CD4-positive, alpha-beta T cell treated with Interleukin-4 for 4 hours (primary cell): ENCODE measurements at regions not wholly inside any gene's neighbourhood (a gene's known extent, or its start where the extent isn't known, plus 50 kb on each side); places are given as distances from the start of the nearest gene placed in this dataset.

Experiments
- DNase-seq: peaks from one replicate; pipeline ENCODE4 v3.0.0-alpha.2; 2020

DNA sequence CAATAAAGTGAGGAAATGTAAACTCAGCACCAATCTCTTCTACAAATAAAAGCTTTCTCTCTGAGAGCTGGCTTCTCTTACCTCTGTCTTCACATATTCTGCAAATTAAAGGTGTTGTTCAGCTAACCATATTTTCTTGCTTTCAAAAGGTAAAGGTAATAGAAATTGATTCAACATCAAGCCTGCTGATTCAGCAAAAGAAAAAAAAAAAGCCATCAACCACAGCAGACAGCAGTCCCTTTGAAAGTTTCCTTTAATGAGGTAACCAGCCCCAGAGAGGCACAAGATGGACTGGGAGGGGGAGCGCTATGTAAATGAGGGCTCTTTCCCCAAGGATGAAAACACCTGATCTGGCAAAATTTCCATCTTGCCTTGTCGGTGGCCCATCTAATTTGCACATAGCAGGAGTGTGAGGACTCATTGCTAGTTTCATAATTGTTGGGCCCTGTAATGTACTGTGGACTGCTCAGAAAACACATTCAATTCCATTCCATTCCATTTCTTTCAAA lies 154.9 kb upstream of the SOX11 start:
- DNase-seq = no peak

DNA sequence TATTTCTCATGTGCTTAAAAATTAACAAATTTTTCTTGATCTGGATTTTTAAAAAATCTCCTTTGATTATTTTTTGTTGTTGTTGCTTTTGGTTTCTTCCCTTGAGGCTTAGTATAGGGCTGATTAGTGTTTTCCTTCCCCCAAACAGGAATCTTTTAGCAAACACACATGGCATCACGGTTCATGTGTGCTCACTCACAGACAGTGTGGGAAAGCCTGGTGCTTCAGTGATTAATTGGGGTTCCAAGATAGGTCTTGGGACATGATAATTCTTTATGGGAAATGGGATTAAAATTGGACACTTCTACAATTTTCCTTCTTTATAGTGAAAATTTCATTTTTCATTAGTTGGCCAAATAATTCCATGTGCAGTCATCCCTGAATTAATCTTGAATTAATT lies 153.9 kb upstream of the SOX11 start:
- DNase-seq = no peak

DNA sequence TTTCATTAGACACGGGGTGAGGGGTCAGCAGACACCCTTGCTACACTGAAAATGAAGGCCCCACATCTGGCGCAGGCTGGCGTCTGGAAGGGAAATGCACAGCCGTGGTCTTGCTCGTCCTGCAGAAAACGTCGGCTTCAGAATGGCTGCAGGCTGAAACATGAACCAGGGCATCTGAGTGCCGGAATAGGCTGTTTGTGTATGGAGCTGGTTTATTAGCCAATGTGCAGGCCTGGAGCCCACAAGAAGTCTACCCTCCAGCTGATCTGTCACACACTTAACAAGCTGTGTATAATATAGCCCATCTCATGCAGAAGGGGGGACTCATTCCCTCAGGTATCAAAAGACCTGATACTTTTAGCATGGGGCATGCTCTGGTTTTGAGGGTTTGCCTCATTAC lies 153.4 kb upstream of the SOX11 start:
- DNase-seq = no peak

DNA sequence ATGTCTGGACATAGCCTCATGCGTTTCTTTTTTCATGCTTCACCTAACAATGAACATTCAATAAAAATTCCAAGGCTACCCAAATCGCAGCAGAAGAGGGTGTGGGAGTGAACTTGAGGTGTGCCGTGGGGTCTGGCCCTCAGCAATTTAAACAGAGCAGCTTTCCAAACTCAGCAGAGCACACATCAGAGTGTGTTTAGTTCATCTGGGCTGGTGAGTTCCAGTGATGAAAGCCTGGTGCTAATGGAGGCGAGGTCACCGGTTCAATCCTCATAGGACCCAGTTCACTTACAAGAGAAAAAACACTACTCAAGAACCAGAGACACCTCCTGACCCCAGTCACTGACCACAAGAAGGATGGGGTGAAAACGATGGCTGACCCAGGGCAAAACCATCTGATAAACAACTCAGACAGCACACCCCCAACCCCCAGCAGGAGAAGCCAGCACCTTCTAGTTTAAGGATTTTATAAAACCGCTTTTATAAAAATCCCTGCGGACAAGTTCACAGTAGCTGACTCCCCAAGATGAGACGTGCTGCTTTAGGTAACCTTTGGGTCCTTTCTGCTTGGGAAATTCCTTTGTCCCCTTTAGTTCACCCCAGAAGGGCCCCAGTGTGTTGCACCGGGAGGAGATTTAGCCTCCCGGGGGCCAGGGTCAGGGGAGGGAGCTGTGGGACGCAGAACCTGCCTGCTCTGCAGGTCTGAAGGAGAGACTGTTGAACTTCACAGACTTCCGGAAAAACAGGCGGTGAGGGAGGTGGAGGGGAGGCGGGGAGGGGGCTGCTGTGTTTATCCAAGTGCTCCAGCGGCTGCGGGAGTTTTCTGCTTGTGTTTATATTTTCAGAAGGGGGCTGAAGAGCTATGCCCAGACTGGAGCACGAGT lies 152.7 kb upstream of the SOX11 start:
- DNase-seq = no peak

DNA sequence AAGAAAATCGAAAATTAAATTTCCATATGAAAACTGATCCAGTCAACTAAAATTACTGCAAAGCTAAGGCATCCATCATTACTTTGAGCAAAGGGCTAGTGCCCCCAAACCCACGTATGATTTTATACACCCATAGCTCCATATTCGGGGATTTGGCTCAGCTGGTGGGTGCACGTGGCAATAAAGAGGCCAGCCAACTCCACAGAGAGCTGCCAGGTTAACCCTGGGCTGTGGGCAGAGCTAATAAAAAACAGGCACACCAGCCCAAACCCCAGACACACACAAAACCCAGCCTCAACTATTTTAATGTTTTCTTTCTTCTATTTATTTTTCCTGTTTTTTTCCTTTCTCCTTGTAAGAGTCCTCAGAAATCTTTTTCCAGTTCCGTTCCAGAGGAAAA lies 151.3 kb upstream of the SOX11 start:
- DNase-seq = no peak

DNA sequence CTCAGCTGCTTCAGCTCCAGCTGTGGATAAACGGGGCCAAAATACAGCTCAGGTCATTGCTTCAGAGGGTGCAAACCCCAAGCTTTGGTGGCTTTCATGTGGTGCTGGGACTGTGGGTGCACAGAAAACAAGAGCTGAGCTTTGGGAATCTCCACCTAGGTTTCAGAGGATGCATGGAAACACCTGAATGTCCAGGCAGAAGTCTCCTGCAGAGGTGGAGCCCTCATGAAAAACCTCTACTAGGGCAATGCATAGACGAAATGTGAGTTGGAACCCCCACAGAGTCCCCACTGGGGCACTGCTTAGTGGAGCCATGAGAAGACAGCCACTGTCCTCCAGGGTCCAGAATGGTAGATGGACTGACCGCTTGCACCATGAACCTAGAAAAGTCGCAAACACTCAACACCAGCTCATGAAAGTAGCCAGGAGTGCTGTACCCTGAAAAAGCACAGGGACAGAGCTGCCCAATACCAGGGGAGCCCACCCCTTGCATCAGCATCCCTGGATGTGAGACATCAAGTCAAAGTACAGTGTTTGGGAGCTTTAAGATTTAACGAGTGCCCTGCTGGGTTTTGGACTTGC lies 147.9 kb upstream of the SOX11 start:
- DNase-seq = no peak

DNA sequence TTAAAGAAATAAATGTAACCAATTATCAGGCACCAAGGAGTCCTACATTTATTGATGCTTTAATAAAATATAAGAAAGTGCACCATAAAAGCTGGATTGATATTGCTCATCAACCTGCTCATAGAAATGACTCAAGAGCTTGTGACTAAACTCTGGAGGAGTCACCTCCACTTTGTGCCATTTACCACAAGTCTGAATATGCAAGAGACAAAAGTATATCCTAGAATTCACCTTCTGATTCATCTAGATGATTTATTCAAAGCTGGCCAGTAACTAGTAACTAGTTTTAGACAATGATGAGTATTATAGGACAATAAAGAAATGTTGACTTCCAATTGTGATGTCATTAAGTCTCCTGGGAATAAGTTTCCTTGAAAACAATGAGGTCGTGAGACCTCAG lies 146.0 kb upstream of the SOX11 start:
- DNase-seq = no peak

DNA sequence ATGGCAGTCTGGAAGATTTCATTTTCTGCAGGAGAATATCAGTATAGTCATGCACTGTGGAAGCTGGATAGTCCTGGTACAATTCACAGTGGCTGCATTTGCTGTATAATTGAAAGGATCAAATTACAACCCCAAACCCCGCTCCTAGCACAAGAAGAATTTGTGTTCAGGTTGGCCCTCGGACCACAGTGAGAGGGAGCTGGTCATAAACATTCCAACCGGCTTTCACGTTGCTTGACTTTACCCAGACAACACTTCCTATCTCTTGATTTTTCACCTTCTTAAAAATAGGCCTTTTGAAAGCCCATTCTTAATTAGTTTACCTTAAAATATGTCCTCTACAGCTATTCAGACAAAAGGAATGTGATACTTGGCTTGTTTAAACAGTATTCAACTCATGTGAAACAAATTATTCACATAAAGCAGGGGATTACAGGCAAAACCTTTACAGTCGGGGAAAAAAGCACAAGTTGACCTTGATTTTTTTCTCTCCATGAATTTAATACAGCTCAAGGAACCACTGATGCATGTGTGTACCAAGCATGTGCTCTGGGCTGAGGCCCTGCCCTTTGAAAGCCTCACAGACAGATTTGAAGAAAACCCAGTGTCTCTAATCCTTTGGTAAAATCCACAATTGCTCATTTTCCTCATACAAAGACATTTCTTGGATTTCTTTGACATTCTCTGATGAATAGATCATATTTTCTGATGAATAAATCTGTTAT lies 143.0 kb upstream of the SOX11 start:
- no peak for DNase-seq

DNA sequence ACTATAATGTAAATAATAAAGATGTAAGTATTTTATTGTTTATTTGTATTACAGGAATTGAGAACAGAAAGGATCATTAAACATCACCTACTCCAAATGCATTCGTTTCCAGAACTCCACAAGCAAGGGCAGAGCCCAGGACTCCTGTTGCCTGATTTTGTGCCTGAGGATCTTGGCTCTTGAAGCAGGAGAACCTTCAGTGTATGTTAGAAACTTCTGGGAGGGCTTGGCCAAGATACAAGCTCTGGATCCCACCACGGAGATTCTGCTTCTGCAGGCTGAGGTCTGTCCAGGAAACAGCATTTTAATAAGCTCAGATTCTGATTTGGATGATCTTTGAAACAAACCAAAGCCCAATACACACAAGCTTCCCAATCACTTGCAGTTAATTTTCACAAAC lies 142.4 kb upstream of the SOX11 start:
- no peak for DNase-seq

DNA sequence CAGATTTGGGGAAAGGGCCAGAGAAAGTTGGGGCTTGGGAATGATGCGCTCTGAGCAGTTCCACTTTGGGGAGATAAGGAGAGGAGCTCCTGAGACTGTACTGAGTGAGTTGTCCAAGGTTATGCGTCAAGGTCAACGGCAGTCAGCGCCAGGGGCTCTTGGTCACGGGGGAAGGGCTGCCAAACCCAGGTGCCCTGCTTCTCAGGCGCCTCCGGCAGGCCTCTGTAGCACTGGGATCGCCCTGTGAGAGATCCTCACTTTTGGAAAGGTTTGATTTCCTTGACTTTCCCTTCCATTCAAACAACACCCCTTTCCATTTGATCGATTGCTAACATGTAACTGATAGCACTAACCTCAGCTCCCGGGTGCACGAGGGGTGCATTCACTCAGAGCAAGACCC lies 136.5 kb upstream of the SOX11 start:
- DNase-seq = no peak

DNA sequence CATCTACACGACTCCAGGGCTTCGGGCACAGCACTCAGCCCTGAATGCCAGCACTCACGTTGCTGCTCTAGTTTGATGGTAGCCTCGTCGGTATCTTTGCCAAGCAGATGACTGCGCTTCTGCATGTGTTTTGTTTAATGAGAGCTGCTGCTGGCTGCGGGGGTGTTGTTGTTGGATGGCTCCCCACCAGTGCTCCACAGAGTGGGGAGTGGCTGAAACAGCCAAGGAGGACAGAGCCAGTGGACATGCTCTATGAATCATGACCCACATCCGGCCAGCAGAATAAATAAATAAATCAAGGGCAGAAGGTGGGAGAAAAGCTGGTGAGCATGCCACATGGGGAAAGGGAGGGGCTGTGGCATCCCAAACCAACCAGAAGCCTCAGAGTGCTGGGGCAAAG lies 131.2 kb upstream of the SOX11 start:
- DNase-seq = no peak

DNA sequence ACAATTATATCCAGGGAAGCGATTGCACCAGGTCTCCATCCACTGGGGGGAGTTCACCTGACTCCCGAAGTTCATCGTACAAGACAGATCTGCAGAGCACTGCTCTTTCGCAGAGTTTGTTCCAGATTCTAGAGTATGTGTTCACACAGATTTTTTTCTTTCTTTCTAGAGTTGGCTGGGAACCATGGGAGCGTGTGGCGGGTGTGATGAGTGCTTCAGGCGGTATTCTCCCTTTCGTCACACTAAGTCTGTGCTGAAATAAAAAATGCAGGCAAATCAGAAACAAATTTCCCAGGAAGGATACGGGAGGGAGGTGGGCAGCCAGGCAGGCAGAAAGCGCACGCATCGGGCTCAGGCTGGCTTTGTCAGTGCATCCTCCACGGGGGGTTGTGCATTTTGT lies 129.8 kb upstream of the SOX11 start:
- no peak for DNase-seq

DNA sequence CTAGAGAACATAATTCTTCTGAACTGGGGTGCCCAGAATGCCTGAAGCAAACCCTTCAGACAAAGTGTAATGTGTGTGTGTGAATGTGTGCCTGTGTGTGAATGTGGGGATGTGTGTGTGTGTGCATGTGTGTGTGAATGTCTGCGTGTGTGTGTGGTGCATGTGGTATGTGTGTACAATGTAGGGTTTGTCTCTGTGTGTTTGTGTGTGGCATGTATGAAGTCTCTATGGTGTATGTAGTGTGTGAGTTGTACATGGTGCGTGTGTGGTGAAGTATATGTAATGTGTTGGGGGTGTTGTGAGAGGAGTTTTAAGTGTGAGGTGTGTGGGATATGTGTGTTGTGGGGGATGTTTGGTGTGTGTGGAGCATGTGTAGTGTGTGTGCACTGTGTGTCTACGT lies 129.3 kb upstream of the SOX11 start:
- no peak for DNase-seq

DNA sequence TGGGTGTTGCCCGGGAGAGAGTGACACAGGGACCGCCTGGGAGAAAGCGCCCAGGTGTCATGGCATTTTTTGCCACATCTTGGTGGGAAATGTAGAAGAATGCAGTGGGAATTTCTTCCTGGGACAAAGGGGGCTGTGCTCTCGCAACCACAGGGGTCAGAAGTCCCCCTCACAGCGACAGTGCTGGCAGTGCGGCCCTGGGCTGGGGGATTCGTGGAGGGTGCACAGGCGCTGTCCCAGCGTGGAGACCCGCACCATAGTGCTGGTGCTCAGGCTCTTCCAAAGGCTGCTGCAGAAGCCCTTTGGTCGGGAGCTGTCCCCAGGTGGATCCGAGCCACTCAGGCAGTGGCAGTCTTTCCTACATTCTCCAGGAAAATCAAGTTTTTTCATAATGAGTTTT lies 128.8 kb upstream of the SOX11 start:
- DNase-seq = no peak

DNA sequence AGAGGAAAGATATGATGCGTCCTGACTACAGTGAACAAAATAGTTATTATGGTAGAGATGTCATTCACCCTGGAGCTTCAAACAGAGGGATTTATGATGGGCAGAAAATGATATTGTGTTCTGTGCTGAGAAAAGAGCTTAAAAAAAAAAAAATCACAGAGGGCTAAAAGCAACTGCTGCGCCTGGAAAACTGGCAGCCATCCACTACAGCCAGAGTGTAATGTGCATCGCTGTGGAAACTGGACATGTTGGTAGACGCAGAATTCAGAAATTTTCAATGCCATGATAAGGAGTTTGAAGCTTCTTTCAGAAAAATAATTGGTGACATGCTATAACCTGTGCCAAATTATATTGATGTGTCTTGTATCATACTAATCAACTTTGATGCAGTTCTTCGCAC lies 122.9 kb upstream of the SOX11 start:
- no peak for DNase-seq

DNA sequence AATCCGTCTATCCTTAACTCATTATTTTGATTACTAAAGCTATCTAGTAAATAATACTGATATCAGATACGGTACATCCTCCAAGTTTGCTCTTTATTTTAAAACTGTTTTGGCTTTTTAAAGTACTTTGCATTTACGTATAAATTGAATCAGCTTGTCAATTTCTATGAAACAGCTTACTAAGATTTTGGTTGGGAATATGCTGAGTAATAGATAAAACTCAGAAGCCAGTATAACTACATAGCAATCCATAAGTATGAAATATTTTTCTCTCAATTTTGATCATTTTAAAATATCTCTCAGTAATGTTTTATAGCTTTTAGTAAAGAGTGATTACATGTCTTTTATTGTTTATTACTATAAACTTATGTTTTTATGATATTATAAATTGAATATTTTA lies 116.2 kb upstream of the SOX11 start:
- DNase-seq = no peak

DNA sequence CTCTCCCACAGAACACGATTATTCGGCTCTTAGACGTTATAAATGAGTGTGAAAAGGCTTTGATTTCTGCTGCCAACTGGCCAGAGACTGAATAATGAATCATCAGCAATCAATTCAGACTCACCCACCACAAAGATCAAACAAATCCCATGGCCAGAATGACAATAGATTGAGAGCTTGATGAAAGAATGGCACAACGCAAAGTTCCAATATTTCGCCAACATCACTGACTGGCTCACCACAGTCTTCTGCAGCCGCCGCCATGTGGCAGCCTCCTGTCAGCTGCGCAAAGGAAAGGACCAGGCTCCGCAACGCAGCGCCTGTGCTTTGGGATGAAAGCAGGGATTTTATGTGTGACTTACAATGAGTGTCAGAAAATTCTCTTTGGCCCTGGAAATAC lies 104.4 kb upstream of the SOX11 start:
- no peak for DNase-seq

DNA sequence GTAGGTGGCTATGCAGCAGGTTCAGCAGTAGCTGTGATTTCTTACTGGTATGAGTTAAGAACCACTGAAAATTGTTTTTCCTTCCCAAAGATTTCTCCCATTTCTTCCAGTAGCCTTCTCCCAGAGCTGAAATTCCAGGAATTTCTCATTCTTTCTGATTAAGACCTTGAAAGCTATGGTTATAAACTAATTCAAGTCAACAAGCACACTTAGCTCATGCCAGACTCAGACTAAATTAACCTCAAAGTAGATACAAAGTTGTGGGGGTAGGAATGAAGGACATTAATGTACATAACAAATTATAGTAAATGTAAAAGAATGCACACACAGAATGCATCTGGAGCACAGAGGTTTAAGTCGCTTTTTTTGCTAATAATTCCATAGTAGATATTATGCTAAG lies 103.6 kb upstream of the SOX11 start:
- no peak for DNase-seq

DNA sequence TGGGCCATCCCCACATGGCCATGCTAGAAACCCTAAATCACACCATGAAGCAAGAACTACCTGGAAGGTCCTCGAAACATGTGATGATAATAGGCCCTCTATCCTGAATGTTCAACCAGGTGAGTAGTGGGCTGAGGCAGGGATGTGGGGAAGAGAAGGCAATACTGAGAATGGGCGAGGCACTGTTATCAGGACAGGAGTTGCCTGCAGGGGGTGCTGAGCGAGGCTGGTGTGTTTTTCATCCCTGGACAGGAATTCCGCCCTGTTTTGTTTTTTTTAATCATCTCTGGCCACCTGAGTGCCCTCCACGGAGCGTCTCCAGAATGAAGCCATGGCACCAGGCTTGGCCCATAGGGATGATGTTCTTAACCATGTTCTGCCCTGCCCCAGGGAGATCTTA lies 103.0 kb upstream of the SOX11 start:
- DNase-seq = no peak

DNA sequence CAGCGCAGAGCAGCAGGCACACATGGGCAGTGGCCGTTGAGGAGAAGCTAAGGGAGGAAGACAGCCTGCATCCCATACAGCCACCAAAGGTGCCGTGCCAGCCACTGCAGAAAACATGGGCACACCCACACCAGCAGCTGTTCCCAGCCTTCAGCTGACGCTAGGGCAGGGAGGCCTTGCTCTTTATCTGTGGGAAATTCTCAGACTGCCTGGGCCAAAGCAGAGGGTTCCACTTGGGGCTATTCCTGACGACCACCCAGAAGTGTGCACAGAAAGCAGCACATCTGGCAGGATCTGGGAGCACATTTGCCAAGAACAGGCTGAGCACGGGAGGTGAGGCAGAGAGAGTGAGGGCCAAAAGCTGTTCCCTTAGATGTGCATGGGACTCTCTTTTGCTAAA lies 101.3 kb upstream of the SOX11 start:
- DNase-seq = no peak

DNA sequence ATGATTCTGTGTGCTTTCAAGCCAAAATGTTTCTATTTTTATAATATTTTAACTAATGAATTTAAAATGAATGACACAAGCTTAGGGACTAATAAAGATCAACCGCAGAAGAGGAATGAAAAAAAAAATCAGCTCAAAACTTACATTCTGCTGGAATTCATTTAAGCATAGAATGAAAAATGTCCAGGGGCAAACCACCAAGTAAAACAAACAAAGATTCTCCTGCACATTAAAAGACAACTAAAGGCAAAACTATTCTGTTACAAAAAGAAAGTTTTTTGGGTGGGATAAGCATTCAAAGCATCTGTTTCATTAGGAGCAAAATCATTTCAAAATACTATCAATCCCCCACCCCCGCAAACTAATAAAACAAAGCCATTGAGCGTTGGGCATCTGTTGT lies 99.3 kb upstream of the SOX11 start:
- DNase-seq = no peak

DNA sequence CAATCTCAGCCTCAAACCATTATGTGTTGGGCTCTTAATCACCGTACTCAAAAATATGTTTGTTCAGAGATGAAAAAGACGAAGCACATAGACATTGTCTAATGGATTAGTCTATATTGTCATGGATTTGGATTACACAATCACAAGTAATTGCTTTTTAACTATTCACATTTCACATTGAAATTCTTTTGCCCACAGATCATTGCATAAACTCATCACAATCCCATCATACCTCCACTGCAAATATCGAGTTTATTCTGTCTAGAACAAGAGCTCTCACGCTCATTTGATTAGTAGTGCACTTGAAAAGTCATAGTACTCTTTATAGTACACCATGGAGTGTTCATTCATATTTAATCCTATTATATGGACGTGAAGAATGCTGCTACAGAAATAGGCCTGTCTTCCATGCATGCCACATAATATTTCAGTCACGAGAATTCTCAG lies 97.9 kb upstream of the SOX11 start:
- DNase-seq = no peak

DNA sequence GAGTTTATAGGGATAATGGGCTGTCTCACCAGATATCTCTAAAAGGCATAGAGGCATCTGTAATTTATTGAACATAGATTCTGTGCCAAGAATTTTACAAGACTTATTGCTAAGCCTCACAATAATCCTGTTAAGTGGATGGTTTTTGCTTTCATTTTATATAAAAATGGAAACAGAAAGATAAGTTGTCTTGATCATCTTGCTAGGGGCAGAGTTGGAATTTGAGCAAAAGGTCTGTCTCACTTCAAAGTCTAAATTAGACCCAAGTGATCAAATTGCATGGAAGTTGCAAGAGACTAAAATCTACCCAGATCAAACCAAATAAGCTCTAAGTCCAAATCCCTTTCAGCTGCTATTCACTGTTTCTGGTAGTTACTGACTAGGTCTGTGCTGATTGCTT lies 95.3 kb upstream of the SOX11 start:
- no peak for DNase-seq

DNA sequence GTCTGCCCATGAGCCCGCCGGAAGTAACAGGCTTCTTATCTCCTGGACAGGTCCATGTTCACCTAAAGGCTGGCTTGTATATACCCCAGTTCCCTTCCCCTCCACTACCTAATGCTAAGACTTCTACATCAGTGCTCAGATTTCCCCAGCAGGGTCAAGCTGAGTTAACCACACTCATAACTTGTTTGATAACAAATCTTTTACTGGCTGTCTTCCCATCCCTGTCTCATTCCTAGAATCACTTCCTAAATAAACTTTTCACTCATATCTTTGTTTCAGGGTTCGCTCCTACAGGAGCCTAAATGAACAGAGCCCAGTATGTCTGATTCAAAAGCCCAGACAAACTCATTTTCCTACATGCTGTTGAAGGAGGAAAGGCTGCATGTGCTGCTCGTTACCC lies 94.0 kb upstream of the SOX11 start:
- no peak for DNase-seq
